Calu3 (cell line): ENCODE measurements at regions not wholly inside any gene's neighbourhood (a gene's known extent, or its start where the extent isn't known, plus 50 kb on each side); places are given as distances from the start of the nearest gene placed in this dataset.
"Not testable (repeated sequence)": the region's sequence is repeated elsewhere in the genome, so short reads cannot be mapped to it uniquely, and the experiment has no call there.

Source experiments
- BruUV-seq: library from RNA; stranded (reverse); fragments of 400-500 nt; replicated peaks from 2 replicates; lab custom pipeline; 2021; lab: Mats Ljungman, UMichigan
- CTCF ChIA-PET: fragments of 300-600 bp; sonication (Branson Sonifier 250); formaldehyde crosslinking; loops from one replicate; lab custom pipeline; 2022; ENCODE audit warnings: antibody characterized with exemption; lab: Charles Lee
- DNase-seq: peaks from one replicate; pipeline ENCODE4 v3.0.0; 2022
- H3K27ac Mint-ChIP-seq: one replicate; pipeline ENCODE4 v1.8.0; 2022; ENCODE audit warnings: mixed read lengths; ENCODE audit not compliant: unreplicated experiment
- H3K27me3 Mint-ChIP-seq: one replicate; pipeline ENCODE4 v1.8.0; 2022; ENCODE audit warnings: mixed read lengths; ENCODE audit not compliant: unreplicated experiment
- H3K36me3 Mint-ChIP-seq: one replicate; pipeline ENCODE4 v1.8.0; 2022; ENCODE audit warnings: mild to moderate bottlenecking, moderate library complexity, mixed read lengths; ENCODE audit not compliant: insufficient read depth, unreplicated experiment
- H3K4me1 Mint-ChIP-seq: one replicate; pipeline ENCODE4 v1.8.0; 2022; ENCODE audit warnings: mild to moderate bottlenecking, low read depth, mixed read lengths; ENCODE audit not compliant: unreplicated experiment
- H3K4me3 Mint-ChIP-seq: one replicate; pipeline ENCODE4 v1.8.0; 2022; ENCODE audit warnings: mild to moderate bottlenecking, low read depth, moderate library complexity, mixed read lengths; ENCODE audit not compliant: unreplicated experiment
- H3K9me3 Mint-ChIP-seq: one replicate; pipeline ENCODE4 v1.8.0; 2022; ENCODE audit warnings: low read depth, mixed read lengths; ENCODE audit not compliant: unreplicated experiment
- intact Hi-C: fragments of 100-400 bp; cut with micrococcal nuclease; formaldehyde crosslinking; loops from one replicate; pipeline ENCODE4 v1.10.0; 2022; ENCODE audit not compliant: unreplicated experiment
- TF ChIP-seq, protein P1 (sequence below): fragments of 200-600 bp; IDR thresholded peaks from one replicate; pipeline ENCODE4 v1.8.0; 2022; ENCODE audit warnings: antibody characterized with exemption; ENCODE audit not compliant: unreplicated experiment

DNA sequence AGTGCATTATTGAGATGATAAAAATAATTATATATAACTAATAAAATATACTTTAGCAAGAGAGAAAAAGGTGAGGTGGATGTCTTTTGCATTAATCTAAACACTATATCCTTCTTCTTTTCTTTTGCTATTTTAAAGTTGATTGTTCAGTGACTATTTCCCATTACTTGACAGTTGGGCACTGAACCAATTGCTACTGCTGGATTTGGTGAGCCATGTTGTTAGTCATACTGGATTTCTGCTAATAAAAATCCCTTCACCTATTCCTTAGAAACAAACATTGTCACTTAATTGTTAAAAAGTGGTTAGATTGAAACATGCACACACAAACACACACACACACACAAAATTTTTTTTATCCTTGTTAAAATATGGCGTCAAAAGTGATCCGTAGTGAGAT, 251.6 kb upstream of the ALG10 start:
- H3K4me1 Mint-ChIP-seq = no peaks in the 10 kb centered on the region
- H3K27me3 Mint-ChIP-seq = no peaks in the 10 kb centered on the region
- no TSS peak for BruUV-seq
- H3K9me3 Mint-ChIP-seq = peaks cover under 1% of the 10 kb centered on the region
- intact Hi-C loops = no loop called here
- no peaks in the 10 kb centered on the region for H3K36me3 Mint-ChIP-seq
- no peak overlapping the region for H3K27ac Mint-ChIP-seq
- CTCF ChIA-PET = no interaction called here
- no peak for DNase-seq
- TF ChIP-seq, protein P1, sequence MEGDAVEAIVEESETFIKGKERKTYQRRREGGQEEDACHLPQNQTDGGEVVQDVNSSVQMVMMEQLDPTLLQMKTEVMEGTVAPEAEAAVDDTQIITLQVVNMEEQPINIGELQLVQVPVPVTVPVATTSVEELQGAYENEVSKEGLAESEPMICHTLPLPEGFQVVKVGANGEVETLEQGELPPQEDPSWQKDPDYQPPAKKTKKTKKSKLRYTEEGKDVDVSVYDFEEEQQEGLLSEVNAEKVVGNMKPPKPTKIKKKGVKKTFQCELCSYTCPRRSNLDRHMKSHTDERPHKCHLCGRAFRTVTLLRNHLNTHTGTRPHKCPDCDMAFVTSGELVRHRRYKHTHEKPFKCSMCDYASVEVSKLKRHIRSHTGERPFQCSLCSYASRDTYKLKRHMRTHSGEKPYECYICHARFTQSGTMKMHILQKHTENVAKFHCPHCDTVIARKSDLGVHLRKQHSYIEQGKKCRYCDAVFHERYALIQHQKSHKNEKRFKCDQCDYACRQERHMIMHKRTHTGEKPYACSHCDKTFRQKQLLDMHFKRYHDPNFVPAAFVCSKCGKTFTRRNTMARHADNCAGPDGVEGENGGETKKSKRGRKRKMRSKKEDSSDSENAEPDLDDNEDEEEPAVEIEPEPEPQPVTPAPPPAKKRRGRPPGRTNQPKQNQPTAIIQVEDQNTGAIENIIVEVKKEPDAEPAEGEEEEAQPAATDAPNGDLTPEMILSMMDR = no peak
- H3K4me3 Mint-ChIP-seq = no peak overlapping the region

DNA sequence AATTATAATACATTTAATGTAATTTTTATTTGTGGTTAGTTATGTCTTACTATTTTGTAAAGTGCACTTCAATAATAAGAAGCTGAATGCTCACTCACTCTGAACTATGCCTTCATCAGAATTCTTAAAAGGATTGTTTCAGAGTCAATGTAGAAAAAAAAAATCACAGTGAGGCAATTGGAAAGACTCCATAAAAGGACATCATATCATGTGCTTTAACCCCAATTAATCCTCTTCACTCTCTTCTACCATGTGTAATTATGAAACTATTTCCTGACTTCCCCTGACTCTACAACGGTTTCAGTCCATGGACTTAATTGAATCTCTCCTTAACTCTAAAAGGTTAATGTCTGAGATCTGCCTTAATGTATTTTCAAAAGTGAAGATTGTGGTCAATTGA, 250.4 kb upstream of the ALG10 start:
- intact Hi-C loops = no loop called here
- CTCF ChIA-PET = no interaction called here
- TF ChIP-seq, protein P1 = no peak
- Mint-ChIP-seq H3K9me3 (peaks cover 3% of the 10 kb centered on the region), H3K27me3 (no peaks in the 10 kb centered on the region), H3K36me3 (no peaks in the 10 kb centered on the region), H3K4me3 (no peak overlapping the region), H3K27ac (no peak overlapping the region), H3K4me1 (no peaks in the 10 kb centered on the region)
- DNase-seq = no peak
- no TSS peak for BruUV-seq

DNA sequence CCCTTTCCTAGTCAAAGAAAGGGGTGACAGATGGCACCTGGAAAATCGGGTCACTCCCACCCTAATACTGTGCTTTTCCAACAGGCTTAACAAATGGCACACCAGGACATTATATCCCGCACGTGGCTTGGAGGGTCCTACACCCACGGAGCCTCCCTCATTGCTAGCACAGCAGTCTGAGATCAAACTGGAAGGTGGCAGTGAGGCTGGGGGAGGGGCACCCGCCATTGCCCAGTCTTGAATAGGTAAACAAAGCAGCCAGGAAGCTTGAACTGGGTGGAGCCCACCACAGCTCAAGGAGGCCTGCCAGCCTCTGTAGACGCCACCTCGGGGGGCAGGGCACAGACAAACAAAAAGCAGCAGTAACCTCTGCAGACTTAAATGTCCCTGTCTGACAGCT, 249.2 kb upstream of the ALG10 start:
- BruUV-seq, intact Hi-C loops, H3K4me3 Mint-ChIP-seq, H3K4me1 Mint-ChIP-seq, H3K9me3 Mint-ChIP-seq, H3K27ac Mint-ChIP-seq, CTCF ChIA-PET, DNase-seq, H3K27me3 Mint-ChIP-seq, H3K36me3 Mint-ChIP-seq: not testable (repeated sequence)

DNA sequence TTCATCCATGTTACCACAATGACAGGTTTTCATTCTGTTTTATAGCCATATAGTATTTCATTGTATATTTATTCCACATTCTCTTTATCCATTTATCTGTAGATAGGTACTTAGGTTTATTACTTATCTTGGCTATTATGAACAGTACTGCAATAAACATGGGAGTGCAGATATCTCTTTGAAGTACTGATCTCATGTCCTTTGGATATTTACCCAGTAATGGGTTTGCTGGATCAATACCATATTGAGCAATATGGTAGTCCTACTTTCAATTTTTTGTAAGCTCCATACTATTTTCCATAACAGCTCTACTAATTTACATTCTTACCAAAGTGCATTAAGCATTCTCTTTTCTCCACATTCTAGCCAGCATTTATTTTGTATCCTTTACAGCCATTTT, 235.8 kb upstream of the ALG10 start:
- Mint-ChIP-seq H3K4me3 (no peak overlapping the region), H3K27ac (no peak overlapping the region), H3K9me3 (no peaks in the 10 kb centered on the region), H3K36me3 (no peaks in the 10 kb centered on the region), H3K4me1 (no peaks in the 10 kb centered on the region), H3K27me3 (no peaks in the 10 kb centered on the region)
- BruUV-seq = no TSS peak
- DNase-seq = no peak
- intact Hi-C loops = no loop called here
- CTCF ChIA-PET = no interaction called here
- TF ChIP-seq, protein P1 = no peak

DNA sequence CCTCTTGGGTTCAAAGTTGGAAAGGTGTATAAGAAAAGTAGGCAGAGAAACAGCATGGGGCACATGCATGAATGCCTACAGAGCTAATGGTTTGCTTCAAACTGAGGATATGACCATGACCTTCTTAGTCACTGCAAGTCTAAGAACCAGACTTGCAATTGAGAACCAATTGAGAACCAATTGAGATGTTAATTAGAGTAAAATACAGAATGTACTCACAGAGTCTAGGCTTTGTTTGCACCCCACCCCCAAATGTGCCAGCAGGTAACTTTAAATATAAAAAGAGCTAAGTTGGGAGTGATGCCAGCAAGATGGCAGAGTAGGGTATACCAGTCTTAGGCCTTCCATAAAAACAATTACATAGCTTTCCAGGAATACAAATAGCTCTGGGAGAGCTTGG, 227.3 kb upstream of the ALG10 start:
- no peak for DNase-seq
- H3K27ac Mint-ChIP-seq = no peak overlapping the region
- H3K4me3 Mint-ChIP-seq = no peak overlapping the region
- H3K36me3 Mint-ChIP-seq = no peaks in the 10 kb centered on the region
- no peaks in the 10 kb centered on the region for H3K9me3 Mint-ChIP-seq
- peaks cover 16% of the 10 kb centered on the region for H3K4me1 Mint-ChIP-seq
- no peaks in the 10 kb centered on the region for H3K27me3 Mint-ChIP-seq
- BruUV-seq = no TSS peak
- CTCF ChIA-PET = no interaction called here
- intact Hi-C loops = no loop called here
- TF ChIP-seq, protein P1 = no peak
